ENCODE measurements at regions not wholly inside any gene's neighbourhood (a gene's known extent, or its start where the extent isn't known, plus 50 kb on each side); places are given as distances from the start of the nearest gene placed in this dataset.

- peaks cover 1% of the 10 kb centered on the region for H3K9me3 ChIP-seq (ENCODE audit: control insufficient read depth, low read length)
- intact Hi-C loops (cut with DNase I): no loop called here
- H3K27me3 ChIP-seq (ENCODE audit: control insufficient read depth in 1 of 2, insufficient read depth in 2 of 2, low read length in 1 of 2): no peaks in the 10 kb centered on the region
- no peak for DNase-seq
- H3K36me3 ChIP-seq (ENCODE audit: control insufficient read depth in 1 of 2, insufficient read depth in 2 of 2, low read length in 1 of 2): no peaks in the 10 kb centered on the region
- ATAC-seq (ENCODE audit: low FRiP score): no peak
- no peak overlapping the region for H3K4me3 ChIP-seq (ENCODE audit: low read length in 2 of 2)
- WGBS, 2 donors: 71 to 77% methylated on average over 1 of the region's 1 CpG
- no peak overlapping the region for H3K27ac ChIP-seq (ENCODE audit: low read depth in 1 of 2, low read length in 2 of 2)
- H3K4me1 ChIP-seq (ENCODE audit: control insufficient read depth in 1 of 2, insufficient read depth in 2 of 2, low read length in 2 of 2): no peaks in the 10 kb centered on the region
These were observed 80.0 kb upstream of the TMC3 start for GRCh38 chr15:81454024-81454423.

- intact Hi-C loops (cut with DNase I): no loop called here
- H3K4me3 ChIP-seq (ENCODE audit: low read length in 2 of 2): no peak overlapping the region
- H3K36me3 ChIP-seq (ENCODE audit: control insufficient read depth in 1 of 2, insufficient read depth in 2 of 2, low read length in 1 of 2): no peaks in the 10 kb centered on the region
- no peak overlapping the region for H3K27ac ChIP-seq (ENCODE audit: low read depth in 1 of 2, low read length in 2 of 2)
- DNase-seq (no peak), ATAC-seq (ENCODE audit: low FRiP score) (no peak)
- peaks cover 1% of the 10 kb centered on the region for H3K9me3 ChIP-seq (ENCODE audit: control insufficient read depth, low read length)
- H3K4me1 ChIP-seq (ENCODE audit: control insufficient read depth in 1 of 2, insufficient read depth in 2 of 2, low read length in 2 of 2): no peaks in the 10 kb centered on the region
- H3K27me3 ChIP-seq (ENCODE audit: control insufficient read depth in 1 of 2, insufficient read depth in 2 of 2, low read length in 1 of 2): no peaks in the 10 kb centered on the region
- WGBS, 2 donors: 92 to 94% methylated on average over 1 of the region's 1 CpG
These were observed 76.7 kb upstream of the TMC3 start for GRCh38 chr15:81450721-81451120.

GRCh38 chr15:81449836-81450474, 75.9 kb upstream of the TMC3 start:
- no peak for ATAC-seq (ENCODE audit: low FRiP score)
- Histone ChIP-seq H3K4me3 (ENCODE audit: low read length in 2 of 2) (no peak overlapping the region), H3K27ac (ENCODE audit: low read depth in 1 of 2, low read length in 2 of 2) (no peak overlapping the region), H3K36me3 (ENCODE audit: control insufficient read depth in 1 of 2, insufficient read depth in 2 of 2, low read length in 1 of 2) (no peaks in the 10 kb centered on the region), H3K27me3 (ENCODE audit: control insufficient read depth in 1 of 2, insufficient read depth in 2 of 2, low read length in 1 of 2) (no peaks in the 10 kb centered on the region), H3K4me1 (ENCODE audit: control insufficient read depth in 1 of 2, insufficient read depth in 2 of 2, low read length in 2 of 2) (no peaks in the 10 kb centered on the region), H3K9me3 (ENCODE audit: control insufficient read depth, low read length) (peaks cover 1% of the 10 kb centered on the region)
- no peak for DNase-seq
- 66% methylated on average over 2 of the region's 2 CpGs for WGBS, 2 donors
- intact Hi-C loops (cut with DNase I): no loop called here

- H3K36me3 ChIP-seq (ENCODE audit: control insufficient read depth in 1 of 2, insufficient read depth in 2 of 2, low read length in 1 of 2): no peaks in the 10 kb centered on the region
- H3K9me3 ChIP-seq (ENCODE audit: control insufficient read depth, low read length): no peaks in the 10 kb centered on the region
- DNase-seq (no peak), ATAC-seq (ENCODE audit: low FRiP score) (no peak)
- no peak overlapping the region for H3K4me3 ChIP-seq (ENCODE audit: low read length in 2 of 2)
- H3K4me1 ChIP-seq (ENCODE audit: control insufficient read depth in 1 of 2, insufficient read depth in 2 of 2, low read length in 2 of 2): no peaks in the 10 kb centered on the region
- WGBS, 2 donors: 79 to 80% methylated on average over 5 of the region's 5 CpGs
- intact Hi-C loops (cut with DNase I): no loop called here
- H3K27me3 ChIP-seq (ENCODE audit: control insufficient read depth in 1 of 2, insufficient read depth in 2 of 2, low read length in 1 of 2): no peaks in the 10 kb centered on the region
- no peak overlapping the region for H3K27ac ChIP-seq (ENCODE audit: low read depth in 1 of 2, low read length in 2 of 2)
These were observed 69.2 kb upstream of the TMC3 start for GRCh38 chr15:81443040-81443820.

GRCh38 chr15:81442454-81442853, 68.4 kb upstream of the TMC3 start:
- 76 to 77% methylated on average over 1 of the region's 1 CpG for WGBS, 2 donors
- no peak for ATAC-seq (ENCODE audit: low FRiP score)
- H3K36me3 ChIP-seq (ENCODE audit: control insufficient read depth in 1 of 2, insufficient read depth in 2 of 2, low read length in 1 of 2): no peaks in the 10 kb centered on the region
- H3K27me3 ChIP-seq (ENCODE audit: control insufficient read depth in 1 of 2, insufficient read depth in 2 of 2, low read length in 1 of 2): no peaks in the 10 kb centered on the region
- H3K4me1 ChIP-seq (ENCODE audit: control insufficient read depth in 1 of 2, insufficient read depth in 2 of 2, low read length in 2 of 2): no peaks in the 10 kb centered on the region
- H3K4me3 ChIP-seq (ENCODE audit: low read length in 2 of 2): no peak overlapping the region
- no peak for DNase-seq
- intact Hi-C loops (cut with DNase I): no loop called here
- H3K27ac ChIP-seq (ENCODE audit: low read depth in 1 of 2, low read length in 2 of 2): no peak overlapping the region
- H3K9me3 ChIP-seq (ENCODE audit: control insufficient read depth, low read length): no peaks in the 10 kb centered on the region

- intact Hi-C loops (cut with DNase I): no loop called here
- H3K36me3 ChIP-seq (ENCODE audit: control insufficient read depth in 1 of 2, insufficient read depth in 2 of 2, low read length in 1 of 2): no peaks in the 10 kb centered on the region
- H3K4me3 ChIP-seq (ENCODE audit: low read length in 2 of 2): no peak overlapping the region
- no peaks in the 10 kb centered on the region for H3K27me3 ChIP-seq (ENCODE audit: control insufficient read depth in 1 of 2, insufficient read depth in 2 of 2, low read length in 1 of 2)
- no peak overlapping the region for H3K27ac ChIP-seq (ENCODE audit: low read depth in 1 of 2, low read length in 2 of 2)
- ATAC-seq (ENCODE audit: low FRiP score): no peak
- H3K4me1 ChIP-seq (ENCODE audit: control insufficient read depth in 1 of 2, insufficient read depth in 2 of 2, low read length in 2 of 2): no peaks in the 10 kb centered on the region
- no peaks in the 10 kb centered on the region for H3K9me3 ChIP-seq (ENCODE audit: control insufficient read depth, low read length)
- DNase-seq: no peak
These were observed 60.8 kb upstream of the TMC3 start for GRCh38 chr15:81434851-81435250.

GRCh38 chr15:81433462-81433861, 59.4 kb upstream of the TMC3 start:
- no peak for DNase-seq
- intact Hi-C loops (cut with DNase I): no loop called here
- H3K27me3 ChIP-seq (ENCODE audit: control insufficient read depth in 1 of 2, insufficient read depth in 2 of 2, low read length in 1 of 2): no peaks in the 10 kb centered on the region
- no peak overlapping the region for H3K27ac ChIP-seq (ENCODE audit: low read depth in 1 of 2, low read length in 2 of 2)
- H3K9me3 ChIP-seq (ENCODE audit: control insufficient read depth, low read length): no peaks in the 10 kb centered on the region
- no peaks in the 10 kb centered on the region for H3K4me1 ChIP-seq (ENCODE audit: control insufficient read depth in 1 of 2, insufficient read depth in 2 of 2, low read length in 2 of 2)
- H3K4me3 ChIP-seq (ENCODE audit: low read length in 2 of 2): no peak overlapping the region
- ATAC-seq (ENCODE audit: low FRiP score): no peak
- WGBS, 2 donors: 70 to 72% methylated on average over 3 of the region's 3 CpGs
- H3K36me3 ChIP-seq (ENCODE audit: control insufficient read depth in 1 of 2, insufficient read depth in 2 of 2, low read length in 1 of 2): no peaks in the 10 kb centered on the region

GRCh38 chr15:81432179-81432578, 58.2 kb upstream of the TMC3 start:
- Histone ChIP-seq H3K9me3 (ENCODE audit: control insufficient read depth, low read length) (no peaks in the 10 kb centered on the region), H3K36me3 (ENCODE audit: control insufficient read depth in 1 of 2, insufficient read depth in 2 of 2, low read length in 1 of 2) (no peaks in the 10 kb centered on the region), H3K4me1 (ENCODE audit: control insufficient read depth in 1 of 2, insufficient read depth in 2 of 2, low read length in 2 of 2) (no peaks in the 10 kb centered on the region), H3K4me3 (ENCODE audit: low read length in 2 of 2) (no peak overlapping the region), H3K27ac (ENCODE audit: low read depth in 1 of 2, low read length in 2 of 2) (no peak overlapping the region), H3K27me3 (ENCODE audit: control insufficient read depth in 1 of 2, insufficient read depth in 2 of 2, low read length in 1 of 2) (no peaks in the 10 kb centered on the region)
- DNase-seq (no peak), ATAC-seq (ENCODE audit: low FRiP score) (no peak)
- intact Hi-C loops (cut with DNase I): no loop called here
- 41 to 50% methylated on average over 2 of the region's 2 CpGs for WGBS, 2 donors

GRCh38 chr15:81427176-81427575, 53.2 kb upstream of the TMC3 start:
- no peaks in the 10 kb centered on the region for H3K36me3 ChIP-seq (ENCODE audit: control insufficient read depth in 1 of 2, insufficient read depth in 2 of 2, low read length in 1 of 2)
- H3K4me3 ChIP-seq (ENCODE audit: low read length in 2 of 2): no peak overlapping the region
- H3K4me1 ChIP-seq (ENCODE audit: control insufficient read depth in 1 of 2, insufficient read depth in 2 of 2, low read length in 2 of 2): no peaks in the 10 kb centered on the region
- intact Hi-C loops (cut with DNase I): no loop called here
- H3K9me3 ChIP-seq (ENCODE audit: control insufficient read depth, low read length): no peaks in the 10 kb centered on the region
- no peak for ATAC-seq (ENCODE audit: low FRiP score)
- no peaks in the 10 kb centered on the region for H3K27me3 ChIP-seq (ENCODE audit: control insufficient read depth in 1 of 2, insufficient read depth in 2 of 2, low read length in 1 of 2)
- 91 to 97% methylated on average over 6 of the region's 6 CpGs for WGBS, 2 donors
- DNase-seq: no peak
- H3K27ac ChIP-seq (ENCODE audit: low read depth in 1 of 2, low read length in 2 of 2): no peak overlapping the region
